ENCODE measurements at regions not wholly inside any gene's neighbourhood (a gene's known extent, or its start where the extent isn't known, plus 50 kb on each side); places are given as distances from the start of the nearest gene placed in this dataset.
A peak's percentile ranks its signal among the peaks of the same experiment; 100 is the strongest.

- no peak for DNase-seq (ENCODE audit: low spot score)
Observed at GRCh38 chr1:106879538-106879937, 176.9 kb upstream of the PRMT6 start.

- DNase-seq (ENCODE audit: low spot score): no peak
Observed at GRCh38 chr1:106880226-106880625, 176.2 kb upstream of the PRMT6 start.

GRCh38 chr1:106883208-106883607 lies 173.3 kb upstream of the PRMT6 start:
- no peak for DNase-seq (ENCODE audit: low spot score)

GRCh38 chr1:106889059-106889458 lies 167.4 kb upstream of the PRMT6 start:
- DNase-seq (ENCODE audit: low spot score): no peak

- DNase-seq (ENCODE audit: low spot score): no peak
Observed at GRCh38 chr1:106889583-106889982, 166.9 kb upstream of the PRMT6 start.

- no peak for DNase-seq (ENCODE audit: low spot score)
Observed at GRCh38 chr1:106897976-106898375, 158.5 kb upstream of the PRMT6 start.

- no peak for DNase-seq (ENCODE audit: low spot score)
Observed at GRCh38 chr1:106899644-106900043, 156.8 kb upstream of the PRMT6 start.

GRCh38 chr1:106907795-106908194 lies 148.7 kb upstream of the PRMT6 start:
- no peak for DNase-seq (ENCODE audit: low spot score)

GRCh38 chr1:106908689-106909088 lies 147.8 kb upstream of the PRMT6 start:
- no peak for DNase-seq (ENCODE audit: low spot score)

GRCh38 chr1:106910798-106911197 lies 145.7 kb upstream of the PRMT6 start:
- DNase-seq (ENCODE audit: low spot score): no peak

- no peak for DNase-seq (ENCODE audit: low spot score)
Observed at GRCh38 chr1:106912131-106912530, 144.3 kb upstream of the PRMT6 start.

- DNase-seq (ENCODE audit: low spot score): no peak
Observed at GRCh38 chr1:106921186-106921585, 135.3 kb upstream of the PRMT6 start.

- no peak for DNase-seq (ENCODE audit: low spot score)
Observed at GRCh38 chr1:106924360-106924759, 132.1 kb upstream of the PRMT6 start.

GRCh38 chr1:106925750-106926149 lies 130.7 kb upstream of the PRMT6 start:
- no peak for DNase-seq (ENCODE audit: low spot score)

GRCh38 chr1:106926803-106927582 lies 129.5 kb upstream of the PRMT6 start:
- DNase-seq (ENCODE audit: low spot score): no peak

- peak; percentile 3 for DNase-seq (ENCODE audit: low spot score)
Observed at GRCh38 chr1:106937104-106937503, 119.4 kb upstream of the PRMT6 start.

- DNase-seq (ENCODE audit: low spot score): no peak
Observed at GRCh38 chr1:106944721-106945120, 111.8 kb upstream of the PRMT6 start.

- DNase-seq (ENCODE audit: low spot score): no peak
Observed at GRCh38 chr1:106952776-106953175, 103.7 kb upstream of the PRMT6 start.

- no peak for DNase-seq (ENCODE audit: low spot score)
Observed at GRCh38 chr1:106954661-106955229, 101.7 kb upstream of the PRMT6 start.

- no peak for DNase-seq (ENCODE audit: low spot score)
Observed at GRCh38 chr1:106956721-106957120, 99.8 kb upstream of the PRMT6 start.

GRCh38 chr1:106957795-106958194 lies 98.7 kb upstream of the PRMT6 start:
- no peak for DNase-seq (ENCODE audit: low spot score)

- DNase-seq (ENCODE audit: low spot score): no peak
Observed at GRCh38 chr1:106960412-106960811, 96.1 kb upstream of the PRMT6 start.

- no peak for DNase-seq (ENCODE audit: low spot score)
Observed at GRCh38 chr1:106961646-106962045, 94.8 kb upstream of the PRMT6 start.

- DNase-seq (ENCODE audit: low spot score): no peak
Observed at GRCh38 chr1:106962591-106962990, 93.9 kb upstream of the PRMT6 start.
